Brain pericyte (primary cell): ENCODE measurements at regions not wholly inside any gene's neighbourhood (a gene's known extent, or its start where the extent isn't known, plus 50 kb on each side); places are given as distances from the start of the nearest gene placed in this dataset.

Experiments
- DNase-seq: peaks from one replicate; pipeline ENCODE4 v3.0.0-alpha.2; 2012; ENCODE audit warnings: low read depth, low spot score

DNA sequence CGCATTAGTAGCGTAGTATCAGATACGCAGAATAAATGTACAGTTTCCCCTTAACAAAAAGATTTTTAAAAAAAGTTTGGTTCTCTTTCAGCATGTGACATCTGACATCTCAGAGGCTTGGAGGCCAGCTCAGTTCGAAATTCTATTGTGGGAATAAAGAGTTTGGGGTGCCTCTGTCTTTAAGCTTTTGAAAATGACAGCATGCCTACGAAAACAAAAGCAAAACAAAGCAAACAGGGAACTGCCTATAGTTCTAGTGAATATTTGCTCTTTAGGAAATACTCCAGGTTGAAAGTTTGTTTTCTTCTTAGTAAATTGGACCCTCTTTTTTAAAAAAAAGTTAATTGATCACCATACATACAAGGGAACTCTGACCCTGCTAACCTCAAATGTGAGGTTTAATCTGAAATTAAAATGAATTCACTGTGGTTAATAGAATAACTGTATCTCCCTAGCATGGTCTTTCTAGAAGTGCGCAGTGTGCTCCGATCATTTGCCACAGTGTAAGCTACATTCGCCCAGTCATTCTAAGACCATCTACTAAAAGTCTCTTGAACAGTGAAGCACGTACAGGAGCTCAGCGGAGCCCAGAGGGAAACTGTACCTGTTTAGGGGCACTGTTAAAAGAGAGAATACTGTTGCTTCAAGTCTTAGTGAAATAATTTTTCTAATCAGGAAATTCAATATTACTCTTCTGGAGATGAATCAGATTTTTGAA, 347.0 kb upstream of the CDH2 start:
- no peak for DNase-seq

GRCh38 chr18:28522236-28522635, 345.3 kb upstream of the CDH2 start:
- DNase-seq = no peak

DNA sequence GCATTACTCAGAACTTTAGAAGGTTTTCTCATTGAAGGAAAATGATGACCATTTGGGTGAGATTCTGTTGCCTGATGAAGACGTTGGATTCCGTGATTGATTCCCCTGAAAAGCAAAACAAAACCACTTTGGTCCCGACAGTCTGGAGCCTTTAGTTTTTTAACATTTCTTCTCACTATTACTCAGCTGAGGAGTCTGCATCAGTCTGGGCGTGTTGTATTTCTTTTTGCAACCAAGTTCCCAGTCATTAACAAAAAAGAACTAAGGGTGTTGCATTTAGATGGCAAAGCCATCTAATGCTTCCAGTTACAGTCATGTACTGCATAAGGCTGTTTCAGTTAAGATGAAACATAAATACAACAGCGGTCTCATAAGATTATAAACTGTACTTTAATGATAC, 343.1 kb upstream of the CDH2 start:
- no peak for DNase-seq

DNA sequence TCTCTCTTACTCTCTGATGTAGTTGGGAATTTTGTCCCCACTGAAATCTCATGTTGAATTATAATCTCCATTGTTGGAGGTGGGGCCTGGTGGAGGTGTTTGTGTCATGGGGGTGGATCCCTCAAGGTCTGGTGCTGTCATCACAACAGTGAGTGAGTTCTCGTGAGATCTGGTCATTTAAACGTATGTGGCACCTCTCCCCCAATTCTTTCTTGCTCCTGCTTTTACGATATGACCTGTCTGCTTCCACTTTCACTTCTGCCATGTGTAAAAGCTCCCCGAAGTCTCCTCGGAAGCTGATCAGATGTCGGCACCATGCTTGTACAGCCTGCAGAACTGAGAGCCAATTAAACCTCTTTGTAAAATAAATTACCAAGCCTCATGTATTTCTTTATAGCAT, 337.8 kb upstream of the CDH2 start:
- no peak for DNase-seq

- DNase-seq = peak; percentile 2
These were observed 335.4 kb upstream of the CDH2 start for GRCh38 chr18:28512357-28512756.

DNA sequence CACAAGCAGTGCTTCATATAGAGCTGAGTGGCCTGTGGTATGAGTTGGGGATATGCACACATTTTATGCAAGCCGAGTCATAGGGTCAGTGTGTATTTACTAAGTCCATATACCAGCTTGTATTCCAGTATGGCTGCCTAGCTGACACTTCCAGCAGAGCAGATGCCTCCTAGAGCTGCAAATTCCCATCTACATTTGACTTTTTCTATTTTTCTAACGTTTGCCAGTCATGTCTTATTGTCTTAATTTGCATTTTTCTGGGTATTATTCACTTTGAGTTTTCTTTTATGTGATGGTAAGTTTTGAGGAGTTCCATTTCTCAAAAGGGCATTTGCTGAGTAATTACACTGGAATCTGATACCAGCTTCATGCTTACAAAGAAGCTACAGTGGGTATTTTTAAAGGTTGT, 334.5 kb upstream of the CDH2 start:
- DNase-seq = no peak

DNA sequence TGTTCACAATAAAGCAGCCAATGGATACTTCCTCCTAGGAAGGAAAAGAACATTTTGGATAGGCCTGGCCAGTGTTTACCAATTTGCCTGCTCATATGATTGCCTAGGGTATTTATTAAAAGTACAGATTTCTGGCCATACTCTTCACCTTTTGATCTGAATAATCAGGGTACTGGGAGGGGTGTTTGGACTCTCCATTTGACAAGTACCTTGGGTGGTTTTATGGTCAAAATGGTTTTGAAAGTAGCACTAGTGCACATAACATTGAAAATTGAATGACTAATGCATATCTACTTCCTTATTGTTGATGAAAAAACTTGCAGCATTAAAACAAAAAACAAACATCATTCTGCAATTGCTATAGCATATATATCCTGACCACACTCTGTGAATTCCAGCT, 333.3 kb upstream of the CDH2 start:
- DNase-seq = no peak

- DNase-seq = no peak
These were observed 327.1 kb upstream of the CDH2 start for GRCh38 chr18:28504066-28504465.

DNA sequence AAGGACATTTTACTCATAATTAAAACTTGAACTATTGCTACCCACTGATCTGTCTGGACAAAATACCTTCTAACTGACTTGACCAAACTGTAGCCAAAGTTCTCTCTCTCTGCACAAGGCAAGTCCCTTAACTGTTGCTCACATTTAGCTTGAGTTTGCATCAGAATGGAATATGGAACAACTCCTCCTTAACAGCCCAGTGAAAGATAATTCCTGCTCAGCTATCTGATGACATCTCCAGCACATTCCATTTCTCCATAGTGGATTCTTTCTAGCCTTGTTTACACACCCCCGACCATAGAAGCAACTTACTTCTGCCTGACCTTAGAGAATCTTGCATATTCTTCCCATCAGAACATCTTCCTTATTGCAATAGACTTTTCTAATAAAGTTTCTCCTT, 317.2 kb upstream of the CDH2 start:
- no peak for DNase-seq

DNA sequence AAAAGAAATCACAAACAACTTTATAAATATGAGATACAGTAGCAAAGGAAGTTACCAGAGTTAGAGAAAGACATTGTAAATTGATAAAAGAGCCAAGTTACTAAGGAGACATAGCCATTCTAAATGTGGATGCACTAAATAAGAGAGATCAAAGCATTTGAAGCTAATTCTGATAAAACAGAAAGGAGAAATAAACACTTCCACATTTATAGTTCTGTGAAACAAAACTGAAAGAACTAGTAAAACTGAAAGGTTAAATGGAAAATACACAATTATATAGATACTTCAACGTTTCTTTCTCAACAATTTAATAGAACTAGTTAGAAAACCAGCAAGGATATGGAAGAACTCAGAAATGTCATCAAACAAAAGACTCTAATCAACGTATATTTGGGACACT, 309.0 kb upstream of the CDH2 start:
- DNase-seq = no peak

GRCh38 chr18:28485210-28485801, 308.4 kb upstream of the CDH2 start:
- no peak for DNase-seq

GRCh38 chr18:28478531-28478930, 301.6 kb upstream of the CDH2 start:
- no peak for DNase-seq

DNA sequence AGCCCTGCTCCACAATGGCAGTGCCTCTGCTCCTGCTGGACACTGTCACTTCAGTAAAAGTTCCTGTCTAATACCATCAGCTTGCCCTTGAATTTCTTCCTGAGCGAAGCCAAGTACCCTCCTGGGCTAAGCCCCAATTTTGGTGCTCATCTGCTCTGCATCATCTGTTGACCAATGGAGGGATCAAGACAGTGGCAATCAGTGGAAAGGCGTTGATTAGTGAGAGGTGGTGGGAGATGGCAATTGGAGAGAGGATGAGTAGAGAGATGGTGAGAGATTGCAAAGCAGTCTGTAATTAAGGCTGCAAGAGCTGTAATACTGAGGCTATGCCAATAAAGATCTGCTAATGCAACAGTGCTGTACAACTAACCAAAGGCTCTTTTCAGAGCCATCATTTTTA, 299.4 kb upstream of the CDH2 start:
- DNase-seq = no peak

DNA sequence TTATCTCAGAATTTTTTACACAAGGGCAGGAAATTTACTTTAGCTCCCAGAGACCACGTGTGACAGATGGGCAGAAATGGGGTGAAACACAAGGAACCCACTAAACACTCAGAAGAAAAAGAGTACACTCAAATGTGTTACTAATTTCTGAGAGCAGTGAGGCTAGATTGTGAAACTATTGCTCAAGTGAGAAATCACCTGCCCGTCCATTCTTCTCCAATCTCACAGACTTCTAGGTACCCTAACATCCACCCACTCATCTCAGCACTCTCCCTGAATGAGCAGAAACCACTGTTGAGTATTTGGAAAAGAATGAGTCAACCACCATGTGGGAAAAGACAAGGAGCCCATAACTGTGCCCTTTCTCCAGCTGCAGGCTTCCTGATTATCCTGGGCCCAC, 293.0 kb upstream of the CDH2 start:
- DNase-seq = no peak

GRCh38 chr18:28468901-28469300, 292.0 kb upstream of the CDH2 start:
- DNase-seq = no peak

DNA sequence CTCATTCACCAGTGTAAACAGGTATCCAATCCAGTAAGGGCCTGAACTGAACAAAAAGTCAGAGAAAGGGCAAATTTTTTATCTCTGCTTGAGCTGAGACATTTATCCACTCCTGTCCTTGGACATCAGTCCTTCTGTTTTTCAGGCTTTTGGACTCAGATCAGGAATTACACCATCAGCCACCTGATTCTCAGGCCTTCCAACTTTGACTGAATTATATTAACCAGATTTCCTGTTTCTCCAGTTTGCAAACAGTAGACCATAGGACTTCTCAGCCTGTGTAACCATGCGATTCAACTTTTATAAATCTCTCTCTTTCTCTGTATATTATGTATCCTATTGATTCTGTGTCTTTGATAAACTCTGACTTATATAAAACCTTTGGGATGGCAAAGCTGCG, 289.3 kb upstream of the CDH2 start:
- DNase-seq = no peak

GRCh38 chr18:28459587-28459986, 282.7 kb upstream of the CDH2 start:
- no peak for DNase-seq

DNA sequence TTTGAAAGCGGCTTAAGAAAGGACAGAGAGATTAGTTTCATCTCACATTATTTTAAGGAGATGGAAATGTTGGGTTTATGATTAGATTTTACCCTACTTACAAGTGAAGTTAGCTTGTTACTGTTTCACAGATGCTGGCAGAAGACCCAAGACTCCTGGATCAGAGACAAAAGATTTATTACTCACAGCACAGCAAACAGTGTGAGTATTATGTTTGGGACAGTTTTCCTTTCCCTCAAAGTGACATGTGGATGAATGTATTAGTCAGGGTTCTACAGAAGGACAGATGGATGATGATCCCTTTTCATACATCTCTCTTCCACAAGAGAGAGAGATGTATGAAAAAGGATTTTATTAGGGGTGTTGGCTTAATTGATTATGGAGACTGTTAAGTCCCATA, 281.8 kb upstream of the CDH2 start:
- DNase-seq = no peak

DNA sequence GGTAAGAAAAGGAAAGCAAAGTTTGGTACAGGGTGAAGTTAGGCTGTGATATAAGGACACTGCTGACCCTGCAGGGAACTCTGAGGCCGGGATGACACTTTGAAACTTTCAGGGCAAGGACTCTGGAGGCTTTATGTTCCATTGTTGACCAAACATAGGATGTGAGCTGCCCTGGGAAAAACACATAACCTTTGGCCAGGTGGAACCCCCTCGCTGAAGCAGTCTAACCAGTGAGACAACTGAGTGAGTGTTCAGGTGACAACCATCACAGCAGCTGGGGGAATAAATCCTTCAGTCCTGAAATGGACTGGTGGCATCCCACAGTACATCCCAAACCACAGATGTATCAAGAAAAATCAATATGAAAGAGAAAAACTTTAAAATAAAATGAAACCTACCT, 280.9 kb upstream of the CDH2 start:
- DNase-seq = no peak

- DNase-seq = no peak
These were observed 279.0 kb upstream of the CDH2 start for GRCh38 chr18:28455971-28456370.

- no peak for DNase-seq
These were observed 262.9 kb upstream of the CDH2 start for GRCh38 chr18:28439870-28440269.

DNA sequence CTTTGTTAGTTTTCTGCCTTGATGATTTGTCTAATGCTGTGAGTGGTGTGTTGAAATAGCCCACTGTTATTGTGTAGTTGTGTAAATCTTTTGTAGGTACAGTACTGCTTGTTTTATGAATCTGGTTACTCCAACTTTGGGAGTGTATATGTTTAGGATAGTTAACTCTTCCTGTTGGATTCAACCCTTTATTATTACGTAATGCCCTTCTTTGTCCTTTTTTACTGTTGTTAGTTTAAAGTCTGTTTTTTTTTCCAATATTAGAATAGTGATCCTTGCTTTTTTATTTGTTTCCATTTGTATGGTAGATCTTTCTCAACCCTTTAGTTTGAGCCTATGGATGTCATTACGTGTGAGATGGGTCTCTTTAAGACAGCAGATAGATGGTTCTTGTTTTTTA, 261.5 kb upstream of the CDH2 start:
- no peak for DNase-seq

DNA sequence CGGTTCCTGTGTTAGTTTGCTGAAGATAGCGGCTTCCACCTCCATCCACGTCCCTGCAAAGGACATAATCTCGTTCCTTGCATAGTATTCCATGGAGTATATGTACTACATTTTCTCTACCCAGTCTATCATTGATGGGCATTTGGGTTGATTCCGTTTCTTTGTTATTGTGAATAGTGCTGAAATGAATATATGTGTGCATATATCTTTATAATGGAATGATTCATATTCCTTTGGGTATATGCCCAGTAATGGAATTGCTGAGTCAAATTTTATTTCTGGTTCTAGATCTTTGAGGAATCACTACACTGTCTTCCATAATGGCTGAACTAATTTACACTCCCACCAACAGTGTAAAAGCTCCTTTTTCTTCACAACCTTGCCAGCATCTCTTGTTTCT, 255.4 kb upstream of the CDH2 start:
- no peak for DNase-seq

DNA sequence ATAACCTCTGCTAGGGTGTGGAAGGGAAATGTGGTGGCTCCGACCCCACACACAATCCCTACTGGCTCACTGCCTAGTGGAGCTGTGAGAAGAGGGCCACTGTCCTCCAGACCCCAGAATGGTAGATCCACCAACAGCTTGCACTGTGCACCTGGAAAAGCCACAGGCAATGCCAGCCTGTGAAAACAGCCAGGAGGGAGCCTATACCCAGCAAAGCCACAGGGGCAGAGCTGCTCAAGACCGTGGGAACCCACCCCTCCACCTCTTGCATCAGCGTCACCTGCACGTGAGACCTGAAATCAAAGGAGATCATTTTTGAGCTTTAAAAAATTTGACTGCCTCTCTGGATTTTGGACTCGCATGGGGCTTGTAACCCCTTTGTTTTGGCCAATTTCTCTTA, 249.0 kb upstream of the CDH2 start:
- no peak for DNase-seq
